ENCODE measurements at regions not wholly inside any gene's neighbourhood (a gene's known extent, or its start where the extent isn't known, plus 50 kb on each side); places are given as distances from the start of the nearest gene placed in this dataset.

- ATAC-seq (no peak), DNase-seq (ENCODE audit: low read depth, low spot score) (no peak)
- Histone ChIP-seq H3K9me3 (ENCODE audit: control insufficient read depth, insufficient read depth, low read depth, low read length) (no peaks in the 10 kb centered on the region), H3K4me1 (ENCODE audit: control insufficient read depth, insufficient read depth, low read length) (no peaks in the 10 kb centered on the region), H3K27ac (ENCODE audit: low read length) (no peak overlapping the region), H3K36me3 (ENCODE audit: control insufficient read depth, insufficient read depth, low read length) (no peaks in the 10 kb centered on the region), H3K4me3 (ENCODE audit: low read depth in 2 of 2, low read length in 2 of 2) (no peak overlapping the region), H3K27me3 (ENCODE audit: control insufficient read depth, insufficient read depth, low read length) (no peaks in the 10 kb centered on the region)
- no peak for TF ChIP-seq CTCF (IDR thresholded peaks at IDR 0.05)
- TF ChIP-seq, protein P1, sequence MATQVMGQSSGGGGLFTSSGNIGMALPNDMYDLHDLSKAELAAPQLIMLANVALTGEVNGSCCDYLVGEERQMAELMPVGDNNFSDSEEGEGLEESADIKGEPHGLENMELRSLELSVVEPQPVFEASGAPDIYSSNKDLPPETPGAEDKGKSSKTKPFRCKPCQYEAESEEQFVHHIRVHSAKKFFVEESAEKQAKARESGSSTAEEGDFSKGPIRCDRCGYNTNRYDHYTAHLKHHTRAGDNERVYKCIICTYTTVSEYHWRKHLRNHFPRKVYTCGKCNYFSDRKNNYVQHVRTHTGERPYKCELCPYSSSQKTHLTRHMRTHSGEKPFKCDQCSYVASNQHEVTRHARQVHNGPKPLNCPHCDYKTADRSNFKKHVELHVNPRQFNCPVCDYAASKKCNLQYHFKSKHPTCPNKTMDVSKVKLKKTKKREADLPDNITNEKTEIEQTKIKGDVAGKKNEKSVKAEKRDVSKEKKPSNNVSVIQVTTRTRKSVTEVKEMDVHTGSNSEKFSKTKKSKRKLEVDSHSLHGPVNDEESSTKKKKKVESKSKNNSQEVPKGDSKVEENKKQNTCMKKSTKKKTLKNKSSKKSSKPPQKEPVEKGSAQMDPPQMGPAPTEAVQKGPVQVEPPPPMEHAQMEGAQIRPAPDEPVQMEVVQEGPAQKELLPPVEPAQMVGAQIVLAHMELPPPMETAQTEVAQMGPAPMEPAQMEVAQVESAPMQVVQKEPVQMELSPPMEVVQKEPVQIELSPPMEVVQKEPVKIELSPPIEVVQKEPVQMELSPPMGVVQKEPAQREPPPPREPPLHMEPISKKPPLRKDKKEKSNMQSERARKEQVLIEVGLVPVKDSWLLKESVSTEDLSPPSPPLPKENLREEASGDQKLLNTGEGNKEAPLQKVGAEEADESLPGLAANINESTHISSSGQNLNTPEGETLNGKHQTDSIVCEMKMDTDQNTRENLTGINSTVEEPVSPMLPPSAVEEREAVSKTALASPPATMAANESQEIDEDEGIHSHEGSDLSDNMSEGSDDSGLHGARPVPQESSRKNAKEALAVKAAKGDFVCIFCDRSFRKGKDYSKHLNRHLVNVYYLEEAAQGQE (IDR thresholded peaks at IDR 0.05; ENCODE audit: insufficient read depth in 1 of 2, low read depth in 2 of 2, low read length in 1 of 2), result no peak
- no peak for TF ChIP-seq POLR2AphosphoS5 (IDR thresholded peaks at IDR 0.05; ENCODE audit: low read depth, low read length)
- TF ChIP-seq SIN3A (IDR thresholded peaks at IDR 0.05; ENCODE audit: borderline replicate concordance, insufficient read depth, low read depth, low read length), result no peak
- no peak for TF ChIP-seq TCF7L2 (IDR thresholded peaks at IDR 0.05; ENCODE audit: low read depth, low read length)
- intact Hi-C loops (cut with micrococcal nuclease; ENCODE audit: unreplicated experiment), result no loop called here
- in situ Hi-C loops (cut with HindIII; ENCODE audit: low pct_unique_long_range_greater_than_20kb, low sequenced_read_pairs), result no loop called here
- POLR2A ChIA-PET, result no interaction called here
- CTCF ChIA-PET, result no interaction called here
- no TSS peak for BruUV-seq (replicated peaks)
Observed at GRCh38 chr10:109770663-109771062, 152.6 kb downstream of the XPNPEP1 start.

GRCh38 chr10:109769966-109770365 lies 153.3 kb downstream of the XPNPEP1 start:
- ChIA-PET POLR2A (no interaction called here), CTCF (no interaction called here)
- Histone ChIP-seq H3K9me3 (ENCODE audit: control insufficient read depth, insufficient read depth, low read depth, low read length) (no peaks in the 10 kb centered on the region), H3K36me3 (ENCODE audit: control insufficient read depth, insufficient read depth, low read length) (no peaks in the 10 kb centered on the region), H3K27ac (ENCODE audit: low read length) (no peak overlapping the region), H3K4me1 (ENCODE audit: control insufficient read depth, insufficient read depth, low read length) (no peaks in the 10 kb centered on the region), H3K27me3 (ENCODE audit: control insufficient read depth, insufficient read depth, low read length) (no peaks in the 10 kb centered on the region), H3K4me3 (ENCODE audit: low read depth in 2 of 2, low read length in 2 of 2) (no peak overlapping the region)
- TF ChIP-seq POLR2AphosphoS5 (IDR thresholded peaks at IDR 0.05; ENCODE audit: low read depth, low read length) (no peak), CTCF (IDR thresholded peaks at IDR 0.05) (no peak), TCF7L2 (IDR thresholded peaks at IDR 0.05; ENCODE audit: low read depth, low read length) (no peak), SIN3A (IDR thresholded peaks at IDR 0.05; ENCODE audit: borderline replicate concordance, insufficient read depth, low read depth, low read length) (no peak)
- TF ChIP-seq, protein P1 (IDR thresholded peaks at IDR 0.05; ENCODE audit: insufficient read depth in 1 of 2, low read depth in 2 of 2, low read length in 1 of 2), result no peak
- BruUV-seq (replicated peaks), result no TSS peak
- DNase-seq (ENCODE audit: low read depth, low spot score), result no peak
- in situ Hi-C loops (cut with HindIII; ENCODE audit: low pct_unique_long_range_greater_than_20kb, low sequenced_read_pairs) (no loop called here), intact Hi-C loops (cut with micrococcal nuclease; ENCODE audit: unreplicated experiment) (no loop called here)
- no peak for ATAC-seq

Data from Panc1 (cell line).